Vagina (tissue), 2 donors: ENCODE measurements at regions not wholly inside any gene's neighbourhood (a gene's known extent, or its start where the extent isn't known, plus 50 kb on each side); places are given as distances from the start of the nearest gene placed in this dataset.

Experiments
- POLR2A ChIP-seq, 2 donors: fragments of 450-650 bp; IDR thresholded peaks; one replicate each; pipeline ENCODE4 v1.6.1; 2017; ENCODE audit warnings: antibody characterized with exemption in 2 of 2, mild to moderate bottlenecking in 2 of 2, moderate library complexity in 2 of 2
- POLR2AphosphoS5 ChIP-seq, 2 donors: sonication (generic); formaldehyde crosslinking; IDR thresholded peaks; one replicate each; pipeline ENCODE4 v1.9.0; 2017; ENCODE audit warnings: antibody characterized with exemption in 2 of 2, mild to moderate bottlenecking in 2 of 2, low read depth in 1 of 2; ENCODE audit not compliant: insufficient read depth in 1 of 2
- TF ChIP-seq, protein P1 (sequence below), 3 experiments: fragments of 450-650 bp in 2 of 3; fragments of 200-600 bp in 1 of 3; sonication (generic) in 1 of 3; IDR thresholded peaks; one replicate each; pipeline ENCODE4 v1.5.1; 2017 to 2019; ENCODE audit warnings: antibody characterized with exemption in 3 of 3, mild to moderate bottlenecking in 2 of 3, moderate library complexity in 2 of 3

DNA sequence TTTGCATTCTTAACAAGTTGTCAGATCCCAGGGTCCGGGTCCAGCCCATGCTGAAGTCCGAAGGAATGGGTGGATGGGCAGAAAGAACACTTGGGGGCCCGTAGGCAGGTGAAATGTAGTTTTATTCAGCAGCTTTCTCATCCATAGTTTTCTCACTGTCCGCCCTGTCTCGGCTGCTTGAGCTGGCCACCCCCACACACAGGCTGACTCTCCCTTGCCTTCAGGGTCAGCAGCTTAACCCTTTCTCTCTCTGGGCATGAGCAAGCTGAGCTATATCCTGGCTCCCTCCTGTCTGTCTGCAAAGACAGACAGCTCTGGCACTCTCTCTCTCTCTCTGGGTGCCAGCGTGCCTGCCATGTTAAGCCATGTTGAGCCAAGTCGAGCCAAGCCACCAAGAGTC lies 163.9 kb downstream of the PTCSC3 start:
- TF ChIP-seq, protein P1, sequence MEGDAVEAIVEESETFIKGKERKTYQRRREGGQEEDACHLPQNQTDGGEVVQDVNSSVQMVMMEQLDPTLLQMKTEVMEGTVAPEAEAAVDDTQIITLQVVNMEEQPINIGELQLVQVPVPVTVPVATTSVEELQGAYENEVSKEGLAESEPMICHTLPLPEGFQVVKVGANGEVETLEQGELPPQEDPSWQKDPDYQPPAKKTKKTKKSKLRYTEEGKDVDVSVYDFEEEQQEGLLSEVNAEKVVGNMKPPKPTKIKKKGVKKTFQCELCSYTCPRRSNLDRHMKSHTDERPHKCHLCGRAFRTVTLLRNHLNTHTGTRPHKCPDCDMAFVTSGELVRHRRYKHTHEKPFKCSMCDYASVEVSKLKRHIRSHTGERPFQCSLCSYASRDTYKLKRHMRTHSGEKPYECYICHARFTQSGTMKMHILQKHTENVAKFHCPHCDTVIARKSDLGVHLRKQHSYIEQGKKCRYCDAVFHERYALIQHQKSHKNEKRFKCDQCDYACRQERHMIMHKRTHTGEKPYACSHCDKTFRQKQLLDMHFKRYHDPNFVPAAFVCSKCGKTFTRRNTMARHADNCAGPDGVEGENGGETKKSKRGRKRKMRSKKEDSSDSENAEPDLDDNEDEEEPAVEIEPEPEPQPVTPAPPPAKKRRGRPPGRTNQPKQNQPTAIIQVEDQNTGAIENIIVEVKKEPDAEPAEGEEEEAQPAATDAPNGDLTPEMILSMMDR (IDR thresholded peaks at IDR 0.05), result no peak
- no peak for TF ChIP-seq POLR2A (IDR thresholded peaks at IDR 0.05)
- TF ChIP-seq POLR2AphosphoS5 (IDR thresholded peaks at IDR 0.05; ENCODE audit: insufficient read depth in 1 of 2, low read depth in 1 of 2), result no peak
